HG03565 (cell line): ENCODE measurements at regions not wholly inside any gene's neighbourhood (a gene's known extent, or its start where the extent isn't known, plus 50 kb on each side); places are given as distances from the start of the nearest gene placed in this dataset.
A peak's percentile ranks its signal among the peaks of the same experiment; 100 is the strongest.

Experiments used
- ATAC-seq: cut with Tn5 transposase; IDR thresholded peaks from one replicate; pipeline ENCODE4 v1.9.1; 2021; ENCODE audit warnings: mild to moderate bottlenecking, moderate library complexity; ENCODE audit not compliant: unreplicated experiment

GRCh38 chr12:77724367-77724957, 106.2 kb upstream of the NAV3 start:
- peak; percentile 82 for ATAC-seq

- no peak for ATAC-seq
These were observed 107.4 kb upstream of the NAV3 start for GRCh38 chr12:77723308-77723707.

DNA sequence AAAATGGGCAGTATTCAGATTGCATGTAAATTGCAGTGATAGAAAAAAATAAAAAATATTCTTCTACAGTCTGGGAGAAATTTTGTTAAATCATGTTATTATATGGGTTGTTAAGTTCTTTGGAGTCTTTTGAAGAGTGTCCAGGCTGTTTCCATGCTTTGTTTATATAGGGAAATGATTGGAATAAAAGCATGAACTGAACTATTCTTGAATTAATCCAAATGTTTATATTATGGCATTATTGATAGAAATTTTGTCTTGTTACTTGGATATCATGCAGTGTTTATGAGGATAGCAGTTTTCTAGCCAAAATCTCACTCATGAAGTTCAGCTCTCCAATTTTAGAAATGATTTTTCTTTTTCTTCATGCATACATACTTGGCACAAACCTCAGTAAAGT, 108.2 kb upstream of the NAV3 start:
- no peak for ATAC-seq

DNA sequence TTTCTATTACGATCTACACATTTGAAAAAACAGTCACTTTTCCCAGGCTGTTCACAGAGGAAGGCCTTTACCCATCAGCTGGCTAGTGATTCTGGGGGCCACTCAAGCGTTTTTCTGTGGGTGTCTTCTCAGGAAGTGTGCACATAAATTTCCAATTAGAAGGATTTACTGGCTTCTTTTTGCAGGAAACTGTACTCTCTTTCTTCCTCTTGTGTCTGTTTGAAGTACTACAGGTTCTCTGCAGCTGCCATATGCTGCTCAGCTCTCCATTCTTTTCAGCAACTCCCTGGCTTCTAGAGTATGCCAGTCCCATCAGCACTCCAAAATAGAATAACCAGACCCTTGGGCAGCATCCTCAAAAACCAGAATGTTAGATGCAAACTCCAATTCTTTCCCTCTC, 110.4 kb upstream of the NAV3 start:
- ATAC-seq: no peak

- ATAC-seq: no peak
These were observed 120.5 kb upstream of the NAV3 start for GRCh38 chr12:77710209-77710608.

DNA sequence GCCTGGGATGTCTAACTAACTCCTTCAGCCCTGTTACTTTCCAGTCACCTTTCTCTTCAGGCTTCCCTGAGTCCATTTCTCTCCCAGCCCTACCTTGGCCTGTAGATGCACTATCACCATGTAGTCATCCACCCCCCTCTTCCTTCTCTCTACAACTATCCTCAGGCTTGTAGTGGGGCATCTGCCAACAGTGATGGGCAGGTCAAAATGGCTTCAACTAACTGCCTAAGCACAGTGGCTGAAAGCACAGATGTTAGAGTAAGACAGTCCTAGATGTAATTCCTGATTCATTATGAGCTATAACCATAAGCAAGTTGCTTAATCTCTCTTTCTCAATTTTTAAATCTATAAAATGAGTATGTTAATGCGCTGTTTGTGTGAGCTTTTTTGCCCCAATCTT, 133.6 kb upstream of the NAV3 start:
- ATAC-seq: no peak

DNA sequence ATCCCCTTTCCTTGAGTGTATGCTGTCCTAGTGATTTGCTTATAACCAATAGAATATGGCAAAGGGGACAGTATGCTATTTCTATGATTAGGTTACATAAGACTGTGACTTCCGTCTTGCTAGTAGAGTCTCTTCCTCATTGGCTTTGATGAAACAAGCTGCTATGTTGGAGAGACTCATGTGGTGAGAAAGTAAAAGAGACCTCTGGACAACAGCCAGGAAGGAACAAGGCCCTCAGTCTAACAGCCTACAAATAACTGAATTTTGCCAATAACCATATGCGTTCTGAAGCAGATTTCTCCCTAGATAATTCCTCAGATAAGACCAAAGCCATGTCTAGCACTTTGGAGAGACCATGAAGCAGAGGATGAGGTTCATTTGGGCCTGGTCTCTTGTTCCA, 134.5 kb upstream of the NAV3 start:
- ATAC-seq: no peak

DNA sequence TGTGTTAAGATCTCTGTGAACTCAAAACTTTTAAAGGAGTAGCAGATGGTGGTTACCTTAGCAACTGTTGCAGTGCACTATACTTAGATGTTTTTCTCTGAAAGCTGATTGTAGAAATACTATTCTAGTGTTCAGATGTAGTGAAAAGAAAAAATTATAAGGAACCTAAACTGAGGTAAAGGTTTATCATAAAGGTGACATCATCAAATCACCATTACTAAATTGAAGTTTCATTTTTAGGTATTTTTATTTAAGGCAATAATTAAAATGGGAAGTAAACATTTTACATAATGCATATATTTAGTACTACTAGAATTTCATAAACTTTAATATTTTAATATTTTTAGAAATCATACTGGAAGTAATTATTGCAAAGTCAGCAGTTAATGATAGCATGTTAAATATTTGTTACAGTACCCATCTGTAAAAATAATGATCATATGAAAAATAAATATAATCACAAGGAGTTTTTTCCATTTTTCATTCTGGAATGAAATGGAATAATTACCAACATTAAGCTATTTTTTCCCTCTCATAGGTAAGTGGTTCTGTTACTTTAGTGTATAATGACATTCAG, 141.1 kb upstream of the NAV3 start:
- ATAC-seq: no peak

DNA sequence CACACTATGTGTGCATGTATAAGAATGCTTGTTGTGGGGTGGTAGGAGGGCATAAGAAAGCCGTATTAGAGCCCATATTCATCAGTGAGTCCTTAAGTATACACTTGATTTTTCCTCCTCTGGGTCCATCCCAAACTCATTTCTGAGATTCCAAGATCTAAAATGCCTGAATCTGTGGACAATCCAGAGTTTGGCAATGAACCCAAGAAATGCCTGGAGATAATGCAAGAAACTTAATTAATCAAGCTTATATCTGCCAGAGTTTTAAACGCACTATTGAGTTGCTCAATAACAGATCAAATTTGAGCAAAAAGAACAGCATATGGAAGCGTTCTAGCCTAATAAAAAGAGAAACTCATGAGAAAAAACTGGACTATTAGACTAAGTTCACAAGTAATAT, 143.4 kb upstream of the NAV3 start:
- ATAC-seq: no peak

DNA sequence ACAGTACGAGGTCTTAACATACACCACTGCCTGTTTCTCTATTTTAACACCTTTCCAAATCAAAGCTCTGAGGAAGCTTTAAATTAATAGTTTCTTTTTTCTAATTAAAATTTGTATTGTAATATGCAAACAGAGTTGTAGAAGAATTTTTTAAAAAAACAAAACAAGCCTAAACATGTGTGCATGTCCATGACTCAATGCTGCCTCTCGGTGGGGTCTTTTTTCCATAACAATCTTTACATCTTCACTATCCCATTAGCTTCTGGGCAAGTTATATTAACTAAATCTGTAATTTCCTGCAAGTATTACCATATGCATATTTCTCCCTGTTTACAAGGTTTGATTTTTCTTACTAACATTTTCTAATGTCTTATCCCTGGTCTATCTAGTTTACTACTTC, 143.9 kb upstream of the NAV3 start:
- ATAC-seq: no peak

DNA sequence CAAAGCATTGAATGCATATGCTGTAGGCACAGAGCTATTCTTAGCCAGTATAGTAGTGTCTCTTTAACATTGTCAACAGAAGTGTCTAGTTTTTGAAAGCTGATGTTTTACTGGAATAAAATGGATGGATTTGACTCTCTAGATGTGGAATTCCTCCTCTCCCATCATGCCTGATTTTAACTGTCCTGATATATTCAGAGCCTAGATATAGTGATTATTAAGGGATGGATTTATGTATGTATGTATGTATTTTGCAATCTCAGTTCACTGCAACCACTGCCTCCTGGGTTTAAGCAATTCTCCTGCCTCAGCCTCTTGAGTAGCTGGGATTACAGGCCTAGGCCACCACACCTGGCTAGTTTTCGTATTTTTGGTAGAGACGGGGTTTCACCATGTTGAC, 144.8 kb upstream of the NAV3 start:
- ATAC-seq: no peak

DNA sequence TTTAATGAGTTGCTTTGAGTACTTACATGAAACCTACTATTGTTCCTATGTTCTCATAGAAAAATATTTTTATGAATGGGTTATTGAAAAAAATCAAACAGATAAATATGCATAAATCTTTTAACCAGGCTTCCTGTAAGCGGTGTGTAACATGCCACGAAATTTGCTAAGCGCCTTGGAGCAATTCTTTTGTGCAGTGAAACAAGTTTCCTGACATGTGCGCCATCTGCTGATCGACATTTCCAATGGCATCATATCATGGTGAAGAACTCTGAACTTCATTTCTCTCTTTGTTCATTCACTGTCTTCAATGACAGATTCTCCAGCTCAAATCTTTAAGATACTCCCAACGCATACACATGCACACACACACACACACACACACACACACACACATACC, 145.6 kb upstream of the NAV3 start:
- peak; percentile 61 for ATAC-seq

DNA sequence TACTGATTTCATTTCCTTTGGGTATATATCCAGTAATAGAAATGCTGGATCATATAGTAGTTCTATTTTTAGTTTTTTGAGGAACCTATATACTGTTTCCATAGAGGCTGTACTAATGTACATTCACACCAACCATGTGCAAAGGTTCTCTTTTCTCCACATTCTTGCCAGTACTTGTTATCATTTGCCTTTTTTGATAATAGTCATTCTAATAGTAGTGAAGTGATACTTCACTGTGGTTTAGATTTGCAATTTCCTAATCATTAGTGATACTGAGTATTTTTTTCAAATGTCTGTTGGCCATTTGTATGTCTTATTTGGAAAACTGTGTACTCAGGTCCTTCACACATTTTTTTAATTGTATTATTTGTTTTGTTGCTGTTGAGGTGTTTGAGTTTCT, 148.2 kb upstream of the NAV3 start:
- ATAC-seq: no peak

DNA sequence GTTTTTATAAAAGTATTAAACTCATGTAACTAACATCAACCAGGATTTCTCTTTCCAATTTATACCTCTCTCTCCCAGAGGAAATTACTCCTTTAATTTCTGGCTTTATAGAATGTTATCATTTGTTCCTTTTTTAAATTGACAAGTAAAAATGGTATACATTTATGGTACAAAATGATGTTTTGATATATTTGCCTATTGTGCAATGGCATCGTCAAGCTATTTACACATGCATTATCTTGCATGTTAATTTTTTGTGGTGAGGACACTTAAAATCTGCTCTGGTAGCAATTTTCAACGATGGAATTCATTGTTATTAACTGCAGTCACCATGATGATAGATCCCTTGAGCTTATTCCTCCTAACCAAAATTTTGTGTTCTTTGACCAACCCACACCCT, 149.0 kb upstream of the NAV3 start:
- ATAC-seq: no peak

DNA sequence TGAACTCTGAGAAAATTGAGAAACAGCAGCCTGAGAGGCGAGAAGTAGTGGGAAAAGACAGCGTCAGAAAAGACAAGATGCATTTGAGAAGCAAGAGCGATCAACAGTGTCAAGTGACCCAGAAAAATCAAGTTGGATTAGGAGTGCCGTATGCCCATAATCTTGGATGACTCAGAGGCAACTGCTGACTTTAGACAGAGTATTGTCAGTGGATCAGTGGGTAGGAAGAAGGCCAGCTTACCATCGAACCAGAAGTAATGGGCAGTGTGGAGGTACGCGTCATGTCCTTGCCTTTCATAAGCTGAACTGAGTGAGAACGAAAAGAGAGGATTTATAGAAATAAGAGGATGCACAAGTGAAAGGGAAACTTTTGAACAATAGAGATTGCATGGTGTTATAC, 151.0 kb upstream of the NAV3 start:
- ATAC-seq: no peak

DNA sequence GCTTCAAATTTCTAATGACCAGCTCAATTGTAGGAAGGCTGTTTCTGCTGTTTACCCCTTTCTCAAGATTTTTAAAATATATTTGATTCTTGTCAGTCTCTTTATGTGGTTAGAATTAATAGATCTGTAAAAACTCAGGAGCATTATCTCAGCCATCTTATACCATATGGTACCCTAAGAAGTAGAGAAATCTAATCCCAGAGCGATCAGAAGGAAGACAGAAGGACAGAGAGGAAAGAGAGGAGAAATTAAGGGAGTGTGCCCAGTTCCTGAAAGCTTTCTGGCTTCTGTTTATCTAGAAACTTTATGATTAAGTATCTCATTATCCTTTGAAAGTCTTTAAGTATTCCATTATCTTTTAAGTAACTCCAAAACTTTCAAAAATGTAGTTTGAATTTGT, 152.1 kb upstream of the NAV3 start:
- ATAC-seq: no peak

DNA sequence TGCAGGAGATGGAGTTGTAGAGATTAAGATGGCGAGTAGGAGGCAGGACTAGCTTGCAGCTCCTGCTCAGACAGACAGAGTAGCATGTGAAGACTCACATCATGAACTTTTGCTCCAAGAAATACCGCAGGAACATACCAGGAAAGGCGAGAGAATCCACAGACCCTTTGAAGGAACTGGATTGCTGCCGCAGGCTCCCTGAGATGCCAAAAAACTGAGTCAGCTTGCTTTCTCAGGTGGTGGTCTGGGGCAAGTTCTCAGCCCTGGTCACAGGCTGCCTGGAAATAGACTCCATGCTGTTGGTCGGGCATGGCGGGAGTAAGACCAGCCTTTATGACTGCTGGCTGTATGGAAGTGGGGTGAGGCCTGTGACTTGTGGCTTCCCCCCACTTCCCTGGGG, 163.6 kb upstream of the NAV3 start:
- ATAC-seq: no peak

DNA sequence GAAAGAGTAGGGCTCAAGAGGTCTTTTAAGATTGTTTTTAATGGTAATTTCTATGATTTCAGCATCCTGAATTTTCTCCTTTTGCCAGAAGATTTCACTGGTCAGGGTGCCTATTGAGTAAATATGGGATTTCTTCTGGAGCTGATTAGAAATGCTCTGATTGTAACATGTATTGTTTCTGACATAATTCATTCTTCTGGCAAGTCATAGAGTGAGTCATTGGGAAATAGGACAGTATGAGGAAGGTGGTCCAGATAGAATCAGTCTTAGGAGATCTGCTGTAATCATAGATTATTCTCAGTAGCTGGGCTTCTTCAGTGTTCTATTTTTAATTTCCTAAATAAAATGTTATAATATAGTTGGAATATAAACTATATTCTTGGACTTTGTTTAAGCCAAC, 182.0 kb upstream of the NAV3 start:
- ATAC-seq: no peak

GRCh38 chr12:77645966-77646598, 184.6 kb upstream of the NAV3 start:
- no peak for ATAC-seq

DNA sequence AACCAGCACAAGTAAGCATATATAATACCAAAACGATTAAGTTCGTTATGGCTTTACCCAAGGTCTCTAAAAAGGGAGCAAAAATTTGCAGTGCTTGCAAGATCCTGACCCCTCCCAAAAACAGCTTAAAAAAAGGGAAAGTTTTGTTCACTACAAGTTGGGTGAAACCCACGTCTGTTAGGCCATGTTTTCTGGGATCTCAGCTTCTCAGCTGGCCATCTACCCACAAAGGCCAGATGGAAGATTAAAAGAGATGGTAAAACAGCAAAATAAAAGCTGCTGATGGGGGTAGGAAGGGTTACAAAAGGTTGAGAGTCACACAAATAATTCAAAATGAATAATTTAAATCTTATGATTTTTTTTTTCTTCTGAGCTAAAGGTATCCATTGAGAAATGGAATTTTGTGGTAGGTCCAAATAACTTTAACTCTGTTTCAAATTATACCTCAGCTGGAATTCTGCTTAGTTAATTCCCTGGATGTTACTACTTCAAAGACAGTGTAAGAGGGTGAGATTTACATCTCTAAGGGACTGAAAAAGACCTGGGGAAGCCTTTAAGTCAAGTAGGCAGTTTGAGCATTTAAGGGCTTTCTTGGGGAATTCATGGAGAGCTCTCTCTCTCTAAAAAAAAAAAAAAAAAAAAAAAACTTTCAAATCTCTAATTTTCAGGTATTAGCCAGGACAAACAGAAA, 185.6 kb upstream of the NAV3 start:
- no peak for ATAC-seq

DNA sequence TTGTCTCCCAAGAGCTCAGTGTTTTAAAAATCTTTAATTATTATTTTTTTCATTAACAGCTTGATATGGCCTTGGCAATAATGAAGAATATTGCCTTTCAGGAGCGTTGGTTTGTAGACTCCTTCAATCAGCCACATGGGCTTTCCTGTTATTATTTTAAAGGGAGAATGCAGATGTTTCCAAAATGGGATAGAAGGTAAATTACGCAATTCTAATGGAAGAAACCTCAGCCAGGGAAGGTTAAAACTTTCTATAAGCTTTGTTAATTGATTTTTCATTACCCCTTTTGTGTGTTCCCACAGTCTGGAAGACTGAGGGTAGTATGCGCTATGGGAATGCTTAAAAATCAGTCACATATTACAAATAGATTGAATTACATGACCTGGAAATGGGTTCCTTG, 188.4 kb upstream of the NAV3 start:
- no peak for ATAC-seq

GRCh38 chr12:77640356-77640755, 190.3 kb upstream of the NAV3 start:
- ATAC-seq: no peak
